H1 (cell line): ENCODE measurements at regions not wholly inside any gene's neighbourhood (a gene's known extent, or its start where the extent isn't known, plus 50 kb on each side); places are given as distances from the start of the nearest gene placed in this dataset.

Source experiments
- CTCF ChIA-PET: fragments of 300-600 bp; sonication (Branson Sonifier 250); formaldehyde crosslinking; loops from one replicate; lab custom pipeline; 2021; ENCODE audit not compliant: partially characterized antibody; lab: Charles Lee
- POLR2A ChIA-PET: fragments of 300-600 bp; sonication (Branson Sonifier 250); formaldehyde crosslinking; loops from one replicate; lab custom pipeline; 2021; ENCODE audit warnings: inconsistent platforms; ENCODE audit not compliant: partially characterized antibody; lab: Charles Lee
- DNase-seq, 2 experiments: peaks; one replicate each; pipeline versions ENCODE4 v3.0.0 to v3.0.0-alpha.2; 2010 to 2022; ENCODE audit warnings: low spot score in 2 of 2, low read depth in 1 of 2, mixed read lengths in 1 of 2
- FAIRE-seq: peaks from 2 replicates; lab custom pipeline; 2011; peaks lifted over from hg19 to GRCh38; lab: Jason Lieb, UNC
- H2AFZ ChIP-seq: 2 replicates; pipeline ENCODE4 v1.8.1; 2012; ENCODE audit warnings: low read length, inconsistent platforms
- H2AK5ac ChIP-seq: 2 replicates; pipeline ENCODE4 v1.6.1; 2013; ENCODE audit warnings: low read depth, low read length
- H2BK120ac ChIP-seq: replicated peaks from 2 replicates; pipeline ENCODE3; 2013; ENCODE audit warnings: low read depth, low read length, inconsistent platforms
- H2BK12ac ChIP-seq: 2 replicates; pipeline ENCODE4 v1.6.1; 2013; ENCODE audit warnings: low read depth, low read length
- H2BK15ac ChIP-seq: 2 replicates; pipeline ENCODE4 v1.6.1; 2013; ENCODE audit warnings: low read length
- H2BK20ac ChIP-seq: 2 replicates; pipeline ENCODE4 v1.6.1; 2013; ENCODE audit warnings: low read length
- H2BK5ac ChIP-seq: 2 replicates; pipeline ENCODE4 v1.6.1; 2013; ENCODE audit warnings: low read depth, low read length
- H3K14ac ChIP-seq: 2 replicates; pipeline ENCODE4 v1.6.1; 2013; ENCODE audit warnings: inconsistent platforms; ENCODE audit not compliant: insufficient read length
- H3K18ac ChIP-seq: 2 replicates; pipeline ENCODE4 v1.6.1; 2013; ENCODE audit warnings: low read length; ENCODE audit errors: extremely low read depth
- H3K23ac ChIP-seq: 2 replicates; pipeline ENCODE4 v1.6.1; 2013; ENCODE audit warnings: inconsistent platforms; ENCODE audit not compliant: insufficient read length
- H3K23me2 ChIP-seq: 2 replicates; pipeline ENCODE4 v1.6.1; 2013; ENCODE audit warnings: low read depth, low read length
- H3K27ac ChIP-seq: 2 replicates; pipeline ENCODE4 v1.6.1; 2011; ENCODE audit warnings: low read depth, low read length, inconsistent platforms
- H3K27me3 ChIP-seq, 4 experiments: replicated peaks in 1 of 4; 1 replicate in 1 of 4; 2 replicates in 3 of 4; pipeline versions ENCODE4 v1.6.1 to v1.8.1; 2011 to 2013; ENCODE audit warnings: low read length in 3 of 4, mild to moderate bottlenecking in 3 of 4, inconsistent platforms in 2 of 4, mixed read lengths in 2 of 4, moderate library complexity in 1 of 4; ENCODE audit not compliant: control insufficient read depth in 3 of 4, insufficient read depth in 3 of 4; ENCODE audit errors: extremely low read depth in 1 of 4
- H3K36me3 ChIP-seq, 4 experiments: 2 replicates each; pipeline versions ENCODE4 v1.6.1 to v1.8.1; 2011 to 2013; ENCODE audit warnings: mild to moderate bottlenecking in 4 of 4, low read length in 3 of 4, moderate library complexity in 2 of 4, control low read depth in 1 of 4, inconsistent platforms in 1 of 4; ENCODE audit not compliant: insufficient read depth in 4 of 4, control insufficient read depth in 2 of 4
- H3K4ac ChIP-seq: replicated peaks from 2 replicates; pipeline ENCODE3; 2013; ENCODE audit warnings: low read length, low read depth, mixed read lengths, inconsistent platforms; ENCODE audit not compliant: insufficient read length
- H3K4me1 ChIP-seq, 4 experiments: replicated peaks in 1 of 4; 1 replicate in 1 of 4; 2 replicates in 3 of 4; pipeline versions ENCODE4 v1.6.1 to v1.8.1; 2011 to 2013; ENCODE audit warnings: low read length in 3 of 4, inconsistent platforms in 2 of 4, mixed read lengths in 1 of 4; ENCODE audit not compliant: insufficient read depth in 4 of 4, control insufficient read depth in 3 of 4
- H3K4me2 ChIP-seq, 2 experiments: 2 replicates each; pipeline versions ENCODE4 v1.6.1 to v1.8.1; 2011 to 2013; ENCODE audit warnings: low read depth in 2 of 2, low read length in 2 of 2, control low read depth in 1 of 2, inconsistent platforms in 1 of 2, mild to moderate bottlenecking in 1 of 2; ENCODE audit not compliant: insufficient read depth in 1 of 2
- H3K4me3 ChIP-seq, 4 experiments: fragments of 200-600, 300-600 bp in 1 of 4; sonication (generic), shearing (Covaris generic), sonication (Bioruptor Twin) in 1 of 4; 2 replicates each; pipeline versions ENCODE4 v1.5.1 to v1.8.1; 2011 to 2016; ENCODE audit warnings: low read length in 4 of 4, low read depth in 3 of 4, control low read depth in 2 of 4, inconsistent platforms in 2 of 4, mild to moderate bottlenecking in 2 of 4, mixed read lengths in 1 of 4, moderate library complexity in 1 of 4; ENCODE audit not compliant: insufficient read depth in 2 of 4; ENCODE audit errors: extremely low read depth in 1 of 4
- H3K56ac ChIP-seq: replicated peaks from 2 replicates; pipeline ENCODE3; 2013; ENCODE audit warnings: low read depth, mild to moderate bottlenecking, mixed read lengths, low read length, inconsistent platforms; ENCODE audit not compliant: insufficient read length
- H3K79me1 ChIP-seq: 2 replicates; pipeline ENCODE4 v1.6.1; 2013; ENCODE audit warnings: low read depth, low read length, control low read depth
- H3K79me2 ChIP-seq, 2 experiments: 2 replicates each; pipeline versions ENCODE4 v1.6.1 to v1.8.1; 2012 to 2013; ENCODE audit warnings: low read length in 2 of 2, mild to moderate bottlenecking in 2 of 2, inconsistent platforms in 1 of 2; ENCODE audit not compliant: insufficient read depth in 2 of 2, control insufficient read depth in 1 of 2
- H3K9ac ChIP-seq, 4 experiments: replicated peaks in 1 of 4; 1 replicate in 1 of 4; 2 replicates in 3 of 4; pipeline versions ENCODE4 v1.6.1 to v1.8.1; 2011 to 2013; ENCODE audit warnings: low read depth in 3 of 4, low read length in 3 of 4, control low read depth in 2 of 4, mild to moderate bottlenecking in 2 of 4, moderate library complexity in 2 of 4, inconsistent platforms in 1 of 4; ENCODE audit errors: extremely low read depth in 1 of 4
- H3K9me3 ChIP-seq, 2 experiments: 2 replicates each; pipeline versions ENCODE4 v1.6.1 to v1.8.1; 2012 to 2013; ENCODE audit warnings: mild to moderate bottlenecking in 2 of 2, moderate library complexity in 2 of 2, control low read depth in 1 of 2, inconsistent platforms in 1 of 2, low read depth in 1 of 2, low read length in 1 of 2, mixed read lengths in 1 of 2; ENCODE audit not compliant: insufficient read depth in 2 of 2
- H4K20me1 ChIP-seq, 2 experiments: replicated peaks in 1 of 2; 2 replicates each; pipeline versions ENCODE3 to v1.8.1; 2011 to 2013; ENCODE audit warnings: inconsistent platforms in 2 of 2, low read length in 2 of 2, mild to moderate bottlenecking in 1 of 2; ENCODE audit not compliant: insufficient read depth in 2 of 2, control insufficient read depth in 1 of 2
- H4K5ac ChIP-seq: 2 replicates; pipeline ENCODE4 v1.6.1; 2013; ENCODE audit warnings: low read length, low read depth, mixed read lengths, inconsistent platforms; ENCODE audit not compliant: insufficient read length
- H4K8ac ChIP-seq: 2 replicates; pipeline ENCODE4 v1.8.0; 2013; ENCODE audit warnings: mild to moderate bottlenecking, moderate library complexity, low read length, inconsistent platforms; ENCODE audit not compliant: insufficient read depth; ENCODE audit errors: extremely low read depth
- H4K91ac ChIP-seq: replicated peaks from 2 replicates; pipeline ENCODE3; 2013; ENCODE audit warnings: low read length, mixed read lengths, inconsistent platforms; ENCODE audit not compliant: insufficient read length
- ATF3 ChIP-seq: IDR thresholded peaks from 2 replicates; pipeline ENCODE4 v1.6.1; 2011; ENCODE audit warnings: low read depth, mild to moderate bottlenecking, low read length; ENCODE audit not compliant: insufficient read depth
- E2F6 ChIP-seq: IDR thresholded peaks from 2 replicates; pipeline ENCODE4 v1.6.1; 2012; ENCODE audit warnings: inconsistent platforms
- EZH2 ChIP-seq: fragments of 200-600 bp; sonication (generic); IDR thresholded peaks from 2 replicates; pipeline ENCODE4 v1.7.1; 2012; ENCODE audit warnings: low read depth, mild to moderate bottlenecking, moderate library complexity, low read length, inconsistent platforms; ENCODE audit not compliant: severe bottlenecking
- NRF1 ChIP-seq: IDR thresholded peaks from 2 replicates; pipeline ENCODE4 v1.6.1; 2011; ENCODE audit warnings: mild to moderate bottlenecking, low read depth, low read length, improper control_type of control experiment
- SIX5 ChIP-seq: IDR thresholded peaks from 2 replicates; pipeline ENCODE4 v1.6.1; 2011; ENCODE audit warnings: mild to moderate bottlenecking, low read depth, low read length
- SP1 ChIP-seq: IDR thresholded peaks from 2 replicates; pipeline ENCODE4 v1.6.1; 2011; ENCODE audit warnings: low read depth, low read length
- WGBS, 2 experiments: shearing (Covaris generic) in 1 of 2; methylation state at CpG; one replicate each; pipeline versions ENCODE4 v1.1.6 to v1.1.7; 2013 to 2015; ENCODE audit warnings: low lambda C conversion rate in 2 of 2, mixed read lengths in 2 of 2, inconsistent platforms in 1 of 2, low coverage in 1 of 2, missing lambda C conversion rate in 1 of 2; ENCODE audit not compliant: insufficient replicate concordance in 2 of 2, insufficient coverage in 1 of 2, insufficient read length in 1 of 2; ENCODE audit errors: extremely low coverage in 1 of 2, missing lambda C conversion rate in 1 of 2; 5-methylcytosine and 5-hydroxymethylcytosine counted together

GRCh38 chr14:101476258-101476915 is 84.9 kb upstream of the DIO3 start:
- no peaks in the 10 kb centered on the region for H3K9me3 ChIP-seq
- H2AFZ ChIP-seq: peak overlapping the region; percentile 55; the same call in 1 of the 2 replicates
- H3K18ac ChIP-seq: no peak overlapping the region; the same call in 1 of the 2 replicates
- H4K5ac ChIP-seq: no peak overlapping the region
- H3K4me1 ChIP-seq: peaks cover 3 to 16% (median 8%) of the 10 kb centered on the region in 4 experiments
- H2BK20ac ChIP-seq: no peak overlapping the region; the same call in 1 of the 2 replicates
- H3K4me2 ChIP-seq: 0 out of 4 replicates have a peak overlapping the region, but pooled peaks of 1 of the 2 experiments have one; percentile 8
- ChIA-PET POLR2A (no interaction called here), CTCF (interaction anchor here (0.8 to 2.7 kb wide), 7 partner anchors 9 to 245 kb away, joined by 3 to 11 read pairs (median 3); no protein-coding TSS in a partner anchor)
- H2BK12ac ChIP-seq: peak overlapping the region; percentile 89; the same call in 1 of the 2 replicates
- no peaks in the 10 kb centered on the region for H4K20me1 ChIP-seq
- H3K79me1 ChIP-seq: no peaks in the 10 kb centered on the region
- H2BK5ac ChIP-seq: peak overlapping the region; percentile 46; the same call in 1 of the 2 replicates
- no peaks in the 10 kb centered on the region; a peak in 1 of 7 replicates for H3K27me3 ChIP-seq
- WGBS, 2 experiments: 82% methylated on average over 9 of the region's 9 CpGs; no CpG with 5 or more reads in 1 of the 2 experiments
- no peaks in the 10 kb centered on the region for H3K23me2 ChIP-seq
- no peak overlapping the region for H3K9ac ChIP-seq
- H3K36me3 ChIP-seq: no peaks in the 10 kb centered on the region
- no peak overlapping the region for H3K14ac ChIP-seq
- no peak overlapping the region for H3K4me3 ChIP-seq
- H3K27ac ChIP-seq: no peak overlapping the region
- H3K56ac ChIP-seq: no peak overlapping the region
- no peak overlapping the region for H3K23ac ChIP-seq
- peak overlapping the region; percentile 43; the same call in 1 of the 2 replicates for H4K8ac ChIP-seq
- TF ChIP-seq EZH2: no peak
- no peak for TF ChIP-seq E2F6
- TF ChIP-seq ATF3: no peak
- TF ChIP-seq SP1: no peak
- no peak for TF ChIP-seq NRF1
- no peak for TF ChIP-seq SIX5
- H3K79me2 ChIP-seq: no peaks in the 10 kb centered on the region
- H4K91ac ChIP-seq: no peak overlapping the region
- no peak overlapping the region; the same call in 1 of the 2 replicates for H2BK15ac ChIP-seq
- FAIRE-seq: no peak
- no peak overlapping the region for H2AK5ac ChIP-seq
- no peak for DNase-seq
- H2BK120ac ChIP-seq: peak overlapping the region; percentile 52
- H3K4ac ChIP-seq: peak overlapping the region; percentile 16
